Stimulated activated CD4-positive, alpha-beta T cell treated with anti-CD3 and anti-CD28 coated beads, Interleukin-15, amount 100 ng/mL, for 24 hours (primary cell): ENCODE measurements at regions not wholly inside any gene's neighbourhood (a gene's known extent, or its start where the extent isn't known, plus 50 kb on each side); places are given as distances from the start of the nearest gene placed in this dataset.
A peak's percentile ranks its signal among the peaks of the same experiment; 100 is the strongest.

ENCODE experiments used
- DNase-seq: peaks from one replicate; pipeline ENCODE4 v3.0.0-alpha.2; 2020

- no peak for DNase-seq
Measured at GRCh38 chrX:39842281-39842973, 255.3 kb downstream of the BCOR start.

- no peak for DNase-seq
Measured at GRCh38 chrX:39843318-39843717, 254.4 kb downstream of the BCOR start.

GRCh38 chrX:39845233-39845632, 252.5 kb downstream of the BCOR start:
- no peak for DNase-seq

GRCh38 chrX:39846460-39846859, 251.3 kb downstream of the BCOR start:
- DNase-seq = no peak

GRCh38 chrX:39848243-39848642, 249.5 kb downstream of the BCOR start:
- no peak for DNase-seq

- DNase-seq = no peak
Measured at GRCh38 chrX:39848900-39849299, 248.9 kb downstream of the BCOR start.

- no peak for DNase-seq
Measured at GRCh38 chrX:39850209-39850608, 247.5 kb downstream of the BCOR start.

- DNase-seq = peak; percentile 64
Measured at GRCh38 chrX:39850630-39851152, 247.1 kb downstream of the BCOR start.

- DNase-seq = no peak
Measured at GRCh38 chrX:39851745-39852455, 245.9 kb downstream of the BCOR start.

GRCh38 chrX:39852491-39852890, 245.3 kb downstream of the BCOR start:
- no peak for DNase-seq

GRCh38 chrX:39853417-39854030, 244.2 kb downstream of the BCOR start:
- no peak for DNase-seq

- peak; percentile 78 for DNase-seq
Measured at GRCh38 chrX:39854772-39855747, 242.7 kb downstream of the BCOR start.

GRCh38 chrX:39855748-39856129, 242.0 kb downstream of the BCOR start:
- DNase-seq = peak; percentile 85

GRCh38 chrX:39856472-39857121, 241.2 kb downstream of the BCOR start:
- DNase-seq = no peak

GRCh38 chrX:39857780-39858179, 240.0 kb downstream of the BCOR start:
- DNase-seq = peak; percentile 55

- peak; percentile 88 for DNase-seq
Measured at GRCh38 chrX:39859991-39860861, 237.5 kb downstream of the BCOR start.

GRCh38 chrX:39862963-39863362, 234.8 kb downstream of the BCOR start:
- DNase-seq = no peak

GRCh38 chrX:39866229-39866628, 231.5 kb downstream of the BCOR start:
- no peak for DNase-seq

- DNase-seq = peak; percentile 81
Measured at GRCh38 chrX:39869846-39870601, 227.7 kb downstream of the BCOR start.

- no peak for DNase-seq
Measured at GRCh38 chrX:39871648-39872047, 226.1 kb downstream of the BCOR start.
